ENCODE measurements at regions not wholly inside any gene's neighbourhood (a gene's known extent, or its start where the extent isn't known, plus 50 kb on each side); places are given as distances from the start of the nearest gene placed in this dataset.
A peak's percentile ranks its signal among the peaks of the same experiment; 100 is the strongest.
"Not testable (repeated sequence)": the region's sequence is repeated elsewhere in the genome, so short reads cannot be mapped to it uniquely, and the experiment has no call there.

DNA sequence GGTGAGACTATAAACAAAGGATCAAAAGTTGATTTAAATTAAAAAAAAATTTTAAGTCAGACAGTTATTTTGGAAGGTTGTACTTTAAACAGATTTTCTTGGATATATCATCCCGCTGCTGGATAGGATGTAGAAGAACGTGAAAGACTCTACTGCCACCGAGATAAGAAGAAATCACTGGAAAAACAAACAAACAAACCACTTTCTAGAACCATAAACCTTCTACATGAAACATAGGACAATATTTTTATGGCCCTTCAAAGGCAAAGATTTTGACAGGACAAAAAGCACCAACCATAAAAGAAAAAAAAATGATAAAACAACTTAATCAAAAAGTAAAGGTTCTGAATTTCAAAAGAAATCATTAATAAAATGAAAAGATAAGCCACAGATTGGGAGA lies 268.2 kb upstream of the DAAM1 start:
- no peak overlapping the region for H3K27ac ChIP-seq
- no peak for DNase-seq (ENCODE audit: low read depth, low spot score)

DNA sequence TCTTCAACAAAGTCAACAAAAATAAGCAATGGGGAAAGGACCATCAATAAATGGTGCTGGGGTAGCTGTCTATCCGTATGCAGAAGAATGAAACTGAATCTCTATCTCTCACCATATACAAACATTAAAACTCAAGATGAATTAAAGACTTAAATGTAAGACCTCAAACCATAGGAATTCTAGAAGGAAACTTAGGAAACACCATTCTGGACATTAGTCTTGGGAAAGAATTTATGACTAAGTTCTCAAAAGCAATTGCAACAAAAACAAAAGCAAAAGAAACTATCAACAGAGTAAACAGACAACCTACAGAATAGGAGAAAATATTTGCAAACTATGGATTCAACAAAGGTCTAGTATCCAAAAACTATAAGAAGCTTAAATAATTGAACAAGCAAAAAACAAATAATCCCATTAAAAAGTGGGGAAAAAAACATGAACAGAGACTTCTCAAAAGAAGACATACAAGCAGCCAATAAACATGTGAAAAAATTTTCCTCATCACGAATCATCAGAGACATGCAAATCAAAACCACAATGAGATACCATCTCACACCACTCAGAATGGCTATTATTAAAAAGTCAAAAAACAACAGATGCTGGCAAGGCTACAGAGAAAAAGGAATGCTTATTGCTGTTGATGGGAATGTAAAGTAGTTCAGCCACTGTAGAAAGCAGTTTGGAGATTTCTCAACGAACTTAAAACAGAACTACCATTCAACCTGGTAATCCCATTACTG lies 266.1 kb upstream of the DAAM1 start:
- not testable (repeated sequence) for DNase-seq (ENCODE audit: low read depth, low spot score); H3K27ac ChIP-seq

DNA sequence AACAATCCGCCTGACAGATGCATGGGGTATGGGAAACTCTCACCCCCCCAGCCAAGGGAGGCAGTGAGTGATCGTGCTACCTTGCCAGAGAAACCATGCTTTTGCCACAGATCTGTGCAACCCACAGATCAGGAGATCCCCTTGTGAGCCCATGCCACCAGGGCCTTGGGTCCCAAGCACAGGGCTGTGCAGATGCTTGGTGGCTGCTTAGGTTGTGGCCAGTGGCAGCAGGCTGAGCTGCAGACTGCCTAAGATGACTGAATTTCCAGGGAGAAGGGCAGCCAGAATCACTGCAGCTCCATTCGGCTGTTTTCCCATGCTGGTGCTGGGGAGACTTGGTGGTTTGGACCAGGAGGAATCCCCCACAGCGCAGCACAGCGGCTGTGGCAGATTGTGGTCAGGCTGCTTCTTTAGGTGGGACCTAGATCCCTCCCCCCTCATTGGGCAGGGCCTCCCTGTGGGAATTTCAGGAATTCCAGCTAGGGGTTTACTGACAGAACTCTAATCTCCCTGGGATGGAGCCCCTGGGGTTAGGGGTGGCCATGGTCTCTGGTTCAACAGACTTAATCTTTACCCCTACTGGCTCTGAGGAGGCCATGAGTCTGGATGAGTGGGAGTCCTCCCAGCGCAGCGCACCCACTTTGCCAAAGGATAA lies 264.6 kb upstream of the DAAM1 start:
- no peak for DNase-seq (ENCODE audit: low read depth, low spot score)
- no peak overlapping the region for H3K27ac ChIP-seq

- no peak overlapping the region for H3K27ac ChIP-seq
- no peak for DNase-seq (ENCODE audit: low read depth, low spot score)
Measured at GRCh38 chr14:58941629-58942028, 246.8 kb upstream of the DAAM1 start.

GRCh38 chr14:58942516-58942915 lies 246.0 kb upstream of the DAAM1 start:
- H3K27ac ChIP-seq, result no peak overlapping the region
- peak; percentile 60 for DNase-seq (ENCODE audit: low read depth, low spot score)

DNA sequence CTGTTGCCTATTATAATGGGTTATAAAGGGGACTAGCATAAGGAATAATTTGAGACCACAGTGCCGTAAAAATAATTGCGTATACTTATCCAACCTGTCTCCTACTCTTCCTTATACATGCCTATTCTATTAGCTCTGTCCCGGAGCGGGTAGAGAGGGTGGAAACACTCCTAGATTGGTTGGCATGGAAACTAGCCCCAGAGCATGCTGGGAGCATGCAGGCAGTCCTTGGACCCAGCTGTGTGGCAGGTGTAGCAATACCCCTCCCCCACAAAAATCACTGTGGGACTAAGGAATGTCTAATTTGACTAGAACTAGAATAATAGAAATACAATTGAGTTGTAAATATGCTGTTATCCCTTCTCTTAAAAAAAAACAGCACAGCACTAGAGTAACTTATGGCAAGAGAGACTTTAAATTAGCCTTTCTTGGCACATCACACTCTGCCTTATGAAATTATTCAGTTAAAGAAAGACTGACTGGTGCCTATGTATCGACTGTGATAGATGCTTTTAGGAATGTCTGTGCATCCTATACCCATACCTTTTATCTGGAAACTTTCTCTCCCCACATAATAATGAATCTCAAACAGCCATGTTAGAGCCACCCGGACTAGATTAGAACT lies 244.0 kb upstream of the DAAM1 start:
- no peak overlapping the region for H3K27ac ChIP-seq
- no peak for DNase-seq (ENCODE audit: low read depth, low spot score)

GRCh38 chr14:58944968-58945356 lies 243.5 kb upstream of the DAAM1 start:
- no peak for DNase-seq (ENCODE audit: low read depth, low spot score)
- no peak overlapping the region for H3K27ac ChIP-seq

DNA sequence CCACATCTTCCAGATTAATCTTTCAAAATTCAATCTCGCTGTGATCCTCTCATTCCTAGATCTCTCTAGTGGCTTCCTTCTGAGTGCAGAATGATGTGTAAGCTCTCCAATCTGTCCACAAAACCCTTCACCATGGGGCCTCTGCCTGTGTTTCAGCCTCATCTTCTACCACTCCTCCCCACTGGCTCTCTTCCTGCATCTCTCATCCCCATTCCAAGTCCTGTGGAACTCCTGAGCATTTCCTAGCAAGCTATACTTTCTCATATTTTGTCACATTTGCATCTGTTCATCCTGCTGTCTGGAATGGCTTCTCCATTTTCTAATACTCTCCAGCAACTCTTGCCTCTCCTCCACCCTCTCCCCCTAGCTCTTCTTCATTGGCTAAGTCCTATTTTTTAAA lies 242.0 kb upstream of the DAAM1 start:
- no peak overlapping the region for H3K27ac ChIP-seq
- DNase-seq (ENCODE audit: low read depth, low spot score), result no peak

GRCh38 chr14:58947156-58947555 lies 241.3 kb upstream of the DAAM1 start:
- no peak for DNase-seq (ENCODE audit: low read depth, low spot score)
- H3K27ac ChIP-seq, result no peak overlapping the region

- no peak overlapping the region for H3K27ac ChIP-seq
- DNase-seq (ENCODE audit: low read depth, low spot score), result no peak
Measured at GRCh38 chr14:58947814-58948445, 240.5 kb upstream of the DAAM1 start.

DNA sequence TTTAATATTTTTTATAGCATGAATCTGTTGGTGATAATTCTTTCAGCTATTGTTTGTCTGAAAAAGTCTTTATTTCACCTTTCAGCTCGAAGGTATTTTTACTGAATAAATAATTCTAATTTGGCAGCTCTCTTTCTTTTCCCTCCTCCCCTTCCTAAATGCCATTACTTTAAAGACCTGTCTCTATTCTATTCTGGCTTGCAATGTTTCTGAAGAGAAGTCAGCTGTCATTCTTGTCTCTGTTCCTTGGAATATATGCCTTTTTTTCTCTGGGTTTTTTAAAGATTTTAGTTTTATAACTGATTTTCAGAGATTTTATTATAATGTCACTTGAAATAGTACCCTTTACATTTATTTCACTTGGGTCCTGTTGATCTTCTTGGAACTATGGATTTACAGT lies 237.9 kb upstream of the DAAM1 start:
- no peak for DNase-seq (ENCODE audit: low read depth, low spot score)
- no peak overlapping the region for H3K27ac ChIP-seq

DNA sequence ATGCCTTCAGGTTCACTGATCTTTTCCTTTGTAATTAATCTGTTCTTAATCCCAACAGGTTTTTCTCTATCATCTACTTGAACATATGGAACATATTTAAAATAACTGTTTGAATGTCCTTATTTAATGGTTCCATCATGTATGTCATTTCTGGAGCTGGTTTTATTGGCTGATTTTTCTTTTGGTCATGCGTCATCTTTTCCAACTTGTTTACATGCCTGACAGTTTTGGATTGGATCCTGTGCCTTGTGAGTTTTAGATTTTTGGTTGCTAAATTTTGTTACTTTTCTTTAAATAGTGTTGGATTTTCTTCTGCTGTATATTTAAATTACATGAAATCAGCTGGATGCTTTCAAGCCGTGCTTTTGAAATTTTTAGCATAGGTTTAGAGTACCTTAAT lies 237.3 kb upstream of the DAAM1 start:
- no peak for DNase-seq (ENCODE audit: low read depth, low spot score)
- H3K27ac ChIP-seq, result no peak overlapping the region

GRCh38 chr14:58954052-58954451 lies 234.4 kb upstream of the DAAM1 start:
- no peak overlapping the region for H3K27ac ChIP-seq
- no peak for DNase-seq (ENCODE audit: low read depth, low spot score)

DNA sequence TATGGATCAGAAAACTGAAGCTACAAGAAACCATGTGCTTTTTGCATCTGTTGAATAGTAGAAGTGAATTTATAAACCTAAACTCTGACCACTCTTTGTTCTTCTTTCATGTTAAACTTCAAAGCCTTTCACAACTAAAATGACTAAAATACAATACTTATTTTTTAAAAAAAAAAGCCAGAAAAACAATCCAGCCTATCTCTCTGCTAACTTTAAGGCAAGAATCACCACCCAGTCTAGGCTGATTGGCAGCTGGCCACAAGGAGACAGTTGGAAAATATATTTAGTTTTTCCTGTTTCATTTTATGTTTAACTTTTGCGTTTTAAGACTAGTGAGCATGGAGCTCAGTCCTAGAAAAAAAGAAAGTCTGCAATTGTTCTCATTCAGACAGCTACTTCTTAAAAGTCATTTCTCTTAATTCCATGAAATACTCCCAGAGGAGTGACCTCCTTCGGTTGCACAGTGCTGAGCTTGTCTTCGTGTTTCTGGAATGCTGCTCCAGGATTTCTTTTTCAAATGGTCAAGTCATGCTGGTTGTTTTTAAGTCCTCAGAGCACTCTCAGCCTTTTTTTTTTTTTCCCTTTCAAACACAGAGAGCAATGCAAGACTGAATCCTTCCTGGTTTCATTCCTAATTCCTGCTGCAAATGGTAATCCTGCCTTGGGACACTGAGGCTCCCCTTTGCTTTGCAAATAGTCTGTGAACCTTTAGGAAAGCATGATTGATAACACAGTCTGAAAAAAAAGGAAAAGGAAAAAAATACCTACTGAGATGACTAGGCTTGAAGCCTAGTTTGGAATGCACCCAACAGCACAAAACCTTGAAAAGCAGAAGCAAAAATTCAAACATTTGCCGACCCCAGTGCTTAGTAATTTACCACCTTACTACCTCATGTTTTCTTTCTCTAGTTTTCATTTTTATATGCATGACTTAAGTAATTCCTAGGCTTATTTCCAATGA lies 233.3 kb upstream of the DAAM1 start:
- DNase-seq (ENCODE audit: low read depth, low spot score), result no peak
- no peak overlapping the region for H3K27ac ChIP-seq

DNA sequence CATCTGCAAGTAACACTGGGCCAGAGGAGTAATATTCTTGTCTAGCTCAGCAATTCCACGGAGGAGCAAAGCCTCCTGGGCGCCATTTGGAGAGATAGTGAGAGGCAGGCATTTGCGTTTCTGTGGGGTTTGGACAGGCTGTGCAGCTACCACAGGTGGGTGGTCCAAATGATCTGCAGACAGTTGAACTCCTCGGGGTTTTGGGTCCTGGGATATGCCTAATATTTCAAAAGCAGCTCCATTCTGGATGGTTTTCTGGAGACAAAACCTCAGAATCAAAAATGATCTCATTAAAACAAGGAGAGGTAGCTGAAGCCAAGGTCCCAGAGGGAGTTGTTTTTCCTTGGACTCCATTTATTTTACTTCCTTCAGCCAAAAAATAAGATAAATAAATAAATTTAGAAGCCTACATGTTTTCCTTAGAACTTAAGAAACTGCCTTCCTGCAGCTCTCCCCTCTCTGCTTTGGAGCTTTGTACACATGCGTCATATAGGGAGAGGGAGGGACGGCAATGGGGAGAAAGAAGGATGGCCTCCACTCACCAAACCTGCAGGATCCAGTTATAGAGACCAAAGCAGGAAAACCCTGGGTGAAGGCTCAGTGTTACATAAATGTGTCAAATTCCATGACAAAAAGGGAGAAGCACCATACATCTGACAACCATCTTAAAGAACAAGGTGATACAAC lies 227.3 kb upstream of the DAAM1 start:
- DNase-seq (ENCODE audit: low read depth, low spot score), result no peak

DNA sequence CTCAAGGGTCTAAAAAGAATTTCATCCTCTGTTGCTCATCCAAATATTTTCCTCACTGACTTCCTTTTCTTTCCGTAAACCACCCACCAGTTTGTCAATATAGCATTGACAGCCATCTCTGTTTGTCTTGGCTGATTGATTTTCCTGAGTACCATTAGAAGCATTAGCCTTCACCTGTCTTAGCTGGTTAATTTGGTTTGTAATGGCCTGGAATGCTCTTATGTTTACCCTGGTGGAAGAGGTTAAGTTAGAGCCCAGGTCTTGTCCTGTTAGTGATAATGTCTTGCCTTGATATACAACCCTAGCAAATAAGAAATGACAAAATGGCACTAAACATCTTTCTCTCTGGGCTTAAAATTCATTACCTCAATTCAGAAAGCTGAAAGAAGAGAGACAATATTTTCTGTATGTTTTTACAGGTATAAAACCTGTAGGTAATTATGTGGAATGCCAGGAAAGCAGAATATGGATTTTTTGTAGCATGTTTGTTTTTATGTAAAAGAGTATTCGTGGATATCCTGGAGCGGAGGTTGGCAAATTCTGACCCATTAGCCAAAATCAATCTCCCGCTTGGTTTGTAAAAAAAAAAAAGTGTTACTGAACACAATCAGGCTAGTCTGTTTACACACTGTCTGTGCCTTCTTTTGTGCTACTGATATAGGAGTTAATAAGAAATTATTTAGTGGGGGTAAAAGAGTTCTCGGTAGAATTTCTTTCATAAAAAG lies 224.4 kb upstream of the DAAM1 start:
- H3K27ac ChIP-seq, result no peak overlapping the region
- DNase-seq (ENCODE audit: low read depth, low spot score), result no peak

More for the DNA sequence above, 227.3 kb upstream of the DAAM1 start:
- no peak overlapping the region for H3K27ac ChIP-seq

GRCh38 chr14:58964598-58964928 lies 223.9 kb upstream of the DAAM1 start:
- no peak for DNase-seq (ENCODE audit: low read depth, low spot score)
- H3K27ac ChIP-seq, result no peak overlapping the region

DNA sequence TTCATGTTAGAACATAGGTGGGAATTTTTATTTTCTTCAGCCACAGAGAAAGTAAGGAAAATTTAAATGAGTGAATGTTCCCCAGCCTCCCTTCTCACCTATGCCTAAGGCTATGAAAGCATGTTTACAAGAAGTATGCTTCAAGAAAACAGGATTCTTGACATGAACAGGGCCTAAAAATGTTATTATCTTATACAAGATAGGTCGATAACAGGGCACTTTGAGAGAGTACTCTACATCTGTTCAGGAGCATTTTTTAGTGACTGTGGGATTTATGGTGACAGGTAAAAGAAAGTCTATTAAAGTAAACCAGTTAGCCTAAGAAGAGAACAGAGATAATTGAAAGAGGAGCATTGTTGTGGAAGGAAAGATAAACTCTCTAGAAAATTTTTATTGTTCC lies 222.9 kb upstream of the DAAM1 start:
- no peak for DNase-seq (ENCODE audit: low read depth, low spot score)
- H3K27ac ChIP-seq, result no peak overlapping the region

GRCh38 chr14:58966997-58967396 lies 221.5 kb upstream of the DAAM1 start:
- H3K27ac ChIP-seq, result no peak overlapping the region
- no peak for DNase-seq (ENCODE audit: low read depth, low spot score)
